ENCODE measurements at regions not wholly inside any gene's neighbourhood (a gene's known extent, or its start where the extent isn't known, plus 50 kb on each side); places are given as distances from the start of the nearest gene placed in this dataset.

DNA sequence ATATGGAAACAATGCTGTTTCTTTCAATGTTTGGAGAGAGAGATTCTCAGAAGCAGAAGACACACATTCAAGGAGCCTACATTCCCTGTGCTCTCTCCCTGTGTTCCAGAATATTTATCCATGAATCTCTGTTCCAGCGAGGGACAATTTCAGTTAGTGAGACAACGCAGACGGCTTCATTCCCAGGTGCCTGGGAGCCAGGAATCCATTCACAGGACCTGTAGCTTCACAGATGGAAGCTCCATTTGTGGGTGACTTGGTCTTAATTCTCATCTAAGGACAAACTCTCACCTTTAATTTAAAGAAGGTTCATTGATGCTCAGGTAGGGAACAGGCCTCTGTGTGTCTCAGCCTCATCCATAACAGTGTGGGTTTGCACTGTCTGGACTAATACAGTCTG is 1156.6 kb downstream of the RPIA start:
- no peak for TF ChIP-seq CTCF (IDR thresholded peaks at IDR 0.05; ENCODE audit: low read length)
- TF ChIP-seq EZH2 (IDR thresholded peaks at IDR 0.05; ENCODE audit: borderline replicate concordance, low read length): no peak
- Histone ChIP-seq H3K4me2 (ENCODE audit: low read length) (no peak overlapping the region), H3K36me3 (ENCODE audit: insufficient read depth, low read length) (no peaks in the 10 kb centered on the region), H3K79me2 (ENCODE audit: insufficient read depth, low read length) (no peaks in the 10 kb centered on the region), H3K27ac (ENCODE audit: low read depth, low read length, poor library complexity, severe bottlenecking) (no peak overlapping the region), H3F3A (ENCODE audit: insufficient read depth, low read length) (no peaks in the 10 kb centered on the region), H3K27me3 (ENCODE audit: insufficient read depth, low read length) (no peaks in the 10 kb centered on the region), H3K4me3 (ENCODE audit: low read depth, low read length, poor library complexity, severe bottlenecking) (no peak overlapping the region), H3K9ac (ENCODE audit: low read length) (no peak overlapping the region), H3K9me3 (ENCODE audit: low read length) (no peaks in the 10 kb centered on the region), H2AFZ (ENCODE audit: low read length) (no peak overlapping the region), H4K20me1 (ENCODE audit: insufficient read depth, low read length) (no peaks in the 10 kb centered on the region), H3K4me1 (ENCODE audit: insufficient read depth, low read length, severe bottlenecking) (peaks cover 5% of the 10 kb centered on the region), H3K9me2 (ENCODE audit: low read depth, low read length) (no peaks in the 10 kb centered on the region)

GRCh38 chr2:89848763-89849368 is 1157.4 kb downstream of the RPIA start:
- no peaks in the 10 kb centered on the region for H3K9me3 ChIP-seq (ENCODE audit: low read length)

GRCh38 chr2:89849731-89850130 is 1158.3 kb downstream of the RPIA start:
- H3K4me2 ChIP-seq (ENCODE audit: low read length): no peak overlapping the region
- no peak overlapping the region for H3K9ac ChIP-seq (ENCODE audit: low read length)
- H3K27ac ChIP-seq (ENCODE audit: low read depth, low read length, poor library complexity, severe bottlenecking): no peak overlapping the region
- H2AFZ ChIP-seq (ENCODE audit: low read length): no peak overlapping the region
- no peaks in the 10 kb centered on the region for H3K9me3 ChIP-seq (ENCODE audit: low read length)
- no peak overlapping the region for H3K4me3 ChIP-seq (ENCODE audit: low read depth, low read length, poor library complexity, severe bottlenecking)
- H4K20me1 ChIP-seq (ENCODE audit: insufficient read depth, low read length): no peaks in the 10 kb centered on the region
- H3F3A ChIP-seq (ENCODE audit: insufficient read depth, low read length): no peaks in the 10 kb centered on the region
- no peaks in the 10 kb centered on the region for H3K9me2 ChIP-seq (ENCODE audit: low read depth, low read length)
- no peaks in the 10 kb centered on the region for H3K27me3 ChIP-seq (ENCODE audit: insufficient read depth, low read length)
- peaks cover 5% of the 10 kb centered on the region for H3K4me1 ChIP-seq (ENCODE audit: insufficient read depth, low read length, severe bottlenecking)
- H3K79me2 ChIP-seq (ENCODE audit: insufficient read depth, low read length): no peaks in the 10 kb centered on the region
- no peak for TF ChIP-seq EZH2 (IDR thresholded peaks at IDR 0.05; ENCODE audit: borderline replicate concordance, low read length)
- TF ChIP-seq CTCF (IDR thresholded peaks at IDR 0.05; ENCODE audit: low read length): no peak
- no peaks in the 10 kb centered on the region for H3K36me3 ChIP-seq (ENCODE audit: insufficient read depth, low read length)

More at GRCh38 chr2:89848763-89849368, 1157.4 kb downstream of the RPIA start:
- Histone ChIP-seq H3F3A (ENCODE audit: insufficient read depth, low read length) (no peaks in the 10 kb centered on the region), H3K79me2 (ENCODE audit: insufficient read depth, low read length) (no peaks in the 10 kb centered on the region), H3K36me3 (ENCODE audit: insufficient read depth, low read length) (no peaks in the 10 kb centered on the region), H3K9ac (ENCODE audit: low read length) (no peak overlapping the region), H3K4me2 (ENCODE audit: low read length) (no peak overlapping the region), H4K20me1 (ENCODE audit: insufficient read depth, low read length) (no peaks in the 10 kb centered on the region), H3K4me1 (ENCODE audit: insufficient read depth, low read length, severe bottlenecking) (peaks cover 5% of the 10 kb centered on the region), H3K4me3 (ENCODE audit: low read depth, low read length, poor library complexity, severe bottlenecking) (no peak overlapping the region), H3K9me2 (ENCODE audit: low read depth, low read length) (no peaks in the 10 kb centered on the region), H2AFZ (ENCODE audit: low read length) (no peak overlapping the region), H3K27ac (ENCODE audit: low read depth, low read length, poor library complexity, severe bottlenecking) (no peak overlapping the region), H3K27me3 (ENCODE audit: insufficient read depth, low read length) (no peaks in the 10 kb centered on the region)
- TF ChIP-seq CTCF (IDR thresholded peaks at IDR 0.05; ENCODE audit: low read length): no peak
- no peak for TF ChIP-seq EZH2 (IDR thresholded peaks at IDR 0.05; ENCODE audit: borderline replicate concordance, low read length)
